Activated naive CD8-positive, alpha-beta T cell treated with anti-CD3 and anti-CD28 coated beads, Interleukin-2, amount 50 U/mL, for 24 hours (primary cell): ENCODE measurements at regions not wholly inside any gene's neighbourhood (a gene's known extent, or its start where the extent isn't known, plus 50 kb on each side); places are given as distances from the start of the nearest gene placed in this dataset.

Experiments
- ATAC-seq: fragments of 150-1000 bp; cut with Tn5 transposase; one replicate; pipeline ENCODE4 v1.10.0; 2021
- DNase-seq: peaks from one replicate; pipeline ENCODE4 v3.0.0; 2021
- H3K27ac Mint-ChIP-seq: one replicate; pipeline ENCODE4 v1.8.0; 2021; ENCODE audit warnings: mild to moderate bottlenecking, mixed read lengths
- H3K27me3 Mint-ChIP-seq: one replicate; pipeline ENCODE4 v1.8.0; 2021; ENCODE audit warnings: mixed read lengths
- H3K36me3 Mint-ChIP-seq: one replicate; pipeline ENCODE4 v1.8.0; 2021; ENCODE audit warnings: low read depth, mixed read lengths
- H3K4me1 Mint-ChIP-seq: one replicate; pipeline ENCODE4 v1.8.0; 2021; ENCODE audit warnings: mixed read lengths
- H3K4me3 Mint-ChIP-seq: one replicate; pipeline ENCODE4 v1.8.0; 2021; ENCODE audit warnings: mild to moderate bottlenecking, moderate library complexity, mixed read lengths
- H3K9me3 Mint-ChIP-seq: one replicate; pipeline ENCODE4 v1.8.0; 2021; ENCODE audit warnings: mixed read lengths

DNA sequence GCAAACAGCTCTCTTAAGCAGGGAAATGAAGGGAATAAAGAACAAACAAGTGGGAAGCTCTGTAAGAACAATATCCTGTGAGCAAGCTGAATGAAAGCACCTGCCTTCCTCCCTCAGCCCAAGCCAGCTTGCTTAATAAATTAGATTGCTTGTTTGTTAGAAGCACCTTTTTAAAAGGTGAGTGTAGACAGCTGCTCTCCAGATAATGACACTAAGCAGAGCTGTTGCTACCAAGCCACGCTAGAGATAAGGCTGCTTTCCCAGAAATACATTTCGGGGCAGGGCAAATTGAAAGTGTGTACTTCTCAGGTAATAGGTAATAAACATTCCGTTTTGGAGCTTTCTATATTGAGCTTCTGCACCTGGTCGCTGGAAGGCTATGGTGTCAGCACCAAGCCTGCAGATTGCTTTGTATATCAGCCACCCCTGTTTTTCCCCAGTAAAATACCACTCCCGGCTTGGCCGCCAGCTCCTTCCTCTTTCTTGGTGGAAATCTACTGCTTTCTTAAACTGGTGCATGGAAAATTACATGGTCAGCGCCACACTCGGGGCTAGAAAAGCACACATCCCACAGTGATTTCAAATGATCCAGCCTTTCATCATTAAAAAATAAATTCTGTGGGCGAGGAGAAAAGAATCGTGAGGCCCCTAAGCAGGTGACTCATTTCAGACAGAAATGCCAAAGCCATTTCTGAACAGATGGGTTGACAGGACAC, 151.3 kb downstream of the ETS2 start:
- Mint-ChIP-seq H3K36me3 (no peaks in the 10 kb centered on the region), H3K27ac (no peak overlapping the region), H3K4me1 (peaks cover 19% of the 10 kb centered on the region), H3K4me3 (no peak overlapping the region), H3K27me3 (peaks cover 13% of the 10 kb centered on the region), H3K9me3 (peaks cover 4% of the 10 kb centered on the region)
- DNase-seq (no peak), ATAC-seq (no peak)

DNA sequence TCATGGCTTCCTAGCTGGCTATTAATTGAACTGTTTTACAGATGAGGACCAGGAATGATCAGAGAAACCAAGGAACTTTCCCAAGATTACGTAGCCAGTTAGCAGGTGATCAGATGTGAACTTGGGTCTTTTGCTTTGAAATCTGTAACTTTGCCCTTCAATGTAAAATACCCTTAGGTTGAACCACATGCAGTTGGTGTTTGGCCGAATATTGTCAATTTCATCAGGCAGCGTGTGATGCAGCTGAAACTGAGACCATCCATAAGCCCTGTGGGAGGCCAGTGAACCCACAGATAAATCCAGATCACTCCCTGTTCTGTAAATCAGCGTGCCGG, 150.8 kb downstream of the ETS2 start:
- H3K36me3 Mint-ChIP-seq, result no peaks in the 10 kb centered on the region
- H3K4me3 Mint-ChIP-seq, result no peak overlapping the region
- peaks cover 19% of the 10 kb centered on the region for H3K4me1 Mint-ChIP-seq
- no peak overlapping the region for H3K27ac Mint-ChIP-seq
- DNase-seq, result no peak
- peaks cover 13% of the 10 kb centered on the region for H3K27me3 Mint-ChIP-seq
- peaks cover 4% of the 10 kb centered on the region for H3K9me3 Mint-ChIP-seq
- no peak for ATAC-seq

DNA sequence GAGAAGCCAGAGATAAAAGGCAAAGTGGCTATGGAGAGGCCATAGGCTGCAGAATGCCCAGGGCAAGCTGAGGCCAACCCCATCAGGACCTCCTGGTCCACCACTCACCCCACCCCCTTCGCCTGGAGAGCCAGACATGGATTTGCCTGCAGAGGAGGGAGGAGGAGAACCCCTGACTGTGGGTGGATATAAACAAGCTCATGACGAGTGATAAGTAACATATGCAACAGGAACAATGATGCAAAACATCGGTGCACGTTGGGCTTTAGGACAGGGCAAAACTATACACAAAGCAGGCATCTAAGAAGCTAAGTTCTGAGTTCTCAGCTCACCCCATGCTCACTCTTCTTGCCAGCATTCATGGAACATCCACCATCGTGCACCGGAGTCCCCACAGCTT, 150.3 kb downstream of the ETS2 start:
- DNase-seq (no peak), ATAC-seq (no peak)
- peaks cover 4% of the 10 kb centered on the region for H3K9me3 Mint-ChIP-seq
- H3K4me1 Mint-ChIP-seq, result peaks cover 19% of the 10 kb centered on the region
- peaks cover 13% of the 10 kb centered on the region for H3K27me3 Mint-ChIP-seq
- no peaks in the 10 kb centered on the region for H3K36me3 Mint-ChIP-seq
- H3K27ac Mint-ChIP-seq, result no peak overlapping the region
- H3K4me3 Mint-ChIP-seq, result no peak overlapping the region

DNA sequence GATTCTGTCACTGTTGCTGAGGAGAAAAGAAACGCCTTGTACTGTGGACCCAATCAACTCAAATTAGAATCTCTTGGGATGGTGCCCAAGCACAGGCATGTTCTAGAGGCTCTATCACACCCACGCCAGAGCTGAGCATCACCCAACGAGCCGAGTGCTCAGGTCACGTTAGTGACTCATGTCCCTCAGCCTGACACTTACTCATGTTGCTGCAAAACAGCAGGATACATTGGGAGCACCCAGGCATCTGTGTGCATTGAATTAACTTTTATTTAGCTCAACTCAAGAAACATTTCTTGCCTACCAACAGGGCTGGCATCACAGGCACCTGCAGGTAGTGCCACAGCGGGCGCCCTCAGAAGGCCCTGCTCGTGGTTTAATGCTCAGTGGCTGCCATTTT, 149.8 kb downstream of the ETS2 start:
- Mint-ChIP-seq H3K27me3 (peaks cover 13% of the 10 kb centered on the region), H3K4me1 (peaks cover 19% of the 10 kb centered on the region), H3K4me3 (no peak overlapping the region), H3K9me3 (peaks cover under 1% of the 10 kb centered on the region), H3K36me3 (no peaks in the 10 kb centered on the region), H3K27ac (no peak overlapping the region)
- ATAC-seq, result peak; percentile 45
- DNase-seq, result no peak

DNA sequence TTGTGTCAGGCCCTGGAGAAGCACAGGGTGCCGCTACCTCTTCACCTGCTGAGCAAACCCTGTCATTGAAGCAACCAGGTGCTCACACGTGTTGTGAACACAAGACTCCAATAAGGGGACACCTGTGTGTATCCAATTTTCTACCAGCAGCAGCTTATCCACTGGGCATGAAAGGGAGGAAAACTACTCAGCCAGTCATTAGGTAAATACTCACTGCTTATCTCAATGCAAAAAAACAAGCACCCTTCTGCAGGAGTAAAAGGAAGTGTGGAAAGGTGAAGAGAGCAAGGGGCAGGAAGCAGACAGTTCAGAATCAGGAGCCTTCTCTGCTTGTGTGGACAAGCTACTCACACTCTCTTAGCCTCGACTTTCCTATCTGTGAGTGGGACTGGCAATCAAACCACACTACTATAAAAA, 148.9 kb downstream of the ETS2 start:
- ATAC-seq (no peak), DNase-seq (no peak)
- peaks cover 5% of the 10 kb centered on the region for H3K9me3 Mint-ChIP-seq
- H3K4me3 Mint-ChIP-seq, result no peak overlapping the region
- H3K27ac Mint-ChIP-seq, result no peak overlapping the region
- H3K4me1 Mint-ChIP-seq, result peaks cover 19% of the 10 kb centered on the region
- H3K36me3 Mint-ChIP-seq, result no peaks in the 10 kb centered on the region
- H3K27me3 Mint-ChIP-seq, result peaks cover 13% of the 10 kb centered on the region

DNA sequence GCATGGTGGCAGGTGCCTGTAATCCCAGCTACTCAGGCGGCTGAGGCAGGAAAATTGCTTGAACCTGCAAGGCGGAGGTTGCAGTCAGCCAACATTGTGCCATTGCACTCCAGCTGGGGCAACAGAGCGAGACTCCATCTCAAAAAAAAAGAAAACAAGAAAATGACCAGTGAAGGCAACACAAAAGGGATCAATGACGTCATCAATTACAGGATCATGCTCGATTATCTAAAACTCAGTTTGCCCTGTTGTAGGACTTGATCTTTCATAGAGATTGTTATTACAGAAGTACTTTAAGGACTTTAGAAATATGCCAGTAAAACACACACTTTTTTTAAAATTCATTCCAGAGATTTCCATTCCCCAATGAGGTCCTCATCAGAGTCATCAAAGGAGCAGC, 147.8 kb downstream of the ETS2 start:
- Mint-ChIP-seq H3K4me3 (no peak overlapping the region), H3K36me3 (no peaks in the 10 kb centered on the region), H3K27me3 (peaks cover 13% of the 10 kb centered on the region), H3K4me1 (peaks cover 10% of the 10 kb centered on the region), H3K27ac (no peak overlapping the region), H3K9me3 (peaks cover 5% of the 10 kb centered on the region)
- no peak for DNase-seq
- no peak for ATAC-seq

DNA sequence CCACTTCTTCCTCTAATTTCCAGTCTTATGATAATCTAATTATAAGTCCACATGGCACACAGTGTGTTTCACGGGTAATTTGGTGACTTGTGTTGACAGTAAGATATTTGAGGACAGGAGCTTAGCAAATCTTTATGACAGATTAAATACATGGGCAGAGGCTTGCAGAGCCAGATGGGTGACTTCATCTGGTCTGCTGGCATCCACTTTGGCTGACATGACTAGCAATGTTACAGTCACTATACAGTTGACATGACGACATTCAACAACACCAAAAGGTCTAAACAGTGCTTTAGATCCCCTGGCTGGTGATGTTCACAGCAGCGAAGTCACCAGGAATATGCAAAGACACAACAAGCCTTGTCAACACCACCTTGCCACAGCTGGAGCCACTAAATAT, 147.2 kb downstream of the ETS2 start:
- Mint-ChIP-seq H3K9me3 (peaks cover 5% of the 10 kb centered on the region), H3K4me3 (no peak overlapping the region), H3K36me3 (no peaks in the 10 kb centered on the region), H3K27me3 (peaks cover 11% of the 10 kb centered on the region), H3K4me1 (peaks cover 8% of the 10 kb centered on the region), H3K27ac (no peak overlapping the region)
- DNase-seq (no peak), ATAC-seq (no peak)

DNA sequence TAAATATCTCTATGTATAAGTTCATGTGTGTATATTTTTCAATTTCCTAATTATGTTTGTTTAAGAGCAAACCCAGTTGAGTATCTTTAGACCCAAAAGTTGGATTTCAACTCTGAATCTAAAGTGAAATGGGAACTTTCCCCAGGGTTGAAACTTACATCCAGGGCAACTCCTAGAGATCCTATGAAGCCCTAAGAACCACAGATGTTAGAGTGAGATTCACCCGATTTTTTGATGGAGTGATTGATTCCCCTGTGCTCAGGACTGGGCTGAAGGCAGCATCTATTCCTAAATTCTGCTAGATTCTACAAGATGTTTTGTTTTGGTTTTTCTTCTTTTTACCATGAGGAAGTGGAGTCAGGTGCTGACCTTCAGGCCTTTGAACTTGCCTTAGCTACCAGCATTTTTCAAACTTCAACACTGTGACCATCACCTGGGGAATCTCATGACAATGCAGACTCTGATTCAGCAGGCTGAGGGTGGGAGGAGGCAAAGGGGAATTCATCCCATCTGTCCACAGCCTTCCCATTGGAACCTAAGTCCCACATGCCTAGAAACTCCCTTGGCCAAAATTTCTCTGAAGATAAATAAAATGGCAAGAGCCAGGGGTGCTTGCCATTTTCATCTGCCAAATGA, 145.5 kb downstream of the ETS2 start:
- Mint-ChIP-seq H3K27ac (no peak overlapping the region), H3K27me3 (peaks cover 1% of the 10 kb centered on the region)

DNA sequence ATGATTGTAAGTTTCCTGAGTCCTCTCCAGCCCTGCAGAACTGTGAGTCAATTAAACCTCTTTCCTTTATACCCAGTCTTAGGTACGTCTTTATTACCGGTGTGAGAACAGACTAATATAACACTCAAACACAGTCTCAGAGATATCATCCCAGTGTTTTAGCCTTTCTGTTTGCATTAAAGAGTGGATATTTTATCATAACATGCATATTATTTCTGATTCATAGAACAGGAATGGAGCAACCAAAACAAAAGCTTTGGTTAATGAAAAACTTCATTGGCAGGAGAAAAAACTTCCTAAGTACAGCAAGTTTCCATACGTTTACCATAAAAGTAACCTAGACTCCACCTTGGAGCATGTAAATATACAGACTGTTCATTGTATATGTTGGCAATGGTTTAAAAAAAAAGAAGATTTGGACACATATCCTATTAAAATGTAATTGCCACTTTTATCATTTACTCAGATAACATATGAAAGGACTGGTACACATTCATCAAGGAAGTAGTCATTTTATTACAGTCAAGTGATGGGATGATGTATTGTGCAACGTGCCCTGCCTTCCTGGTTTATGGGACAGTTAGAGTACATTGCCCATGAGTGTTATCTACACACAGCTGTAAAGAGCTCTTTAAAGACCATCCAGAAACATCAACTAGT, 144.8 kb downstream of the ETS2 start:
- ATAC-seq (no peak), DNase-seq (no peak)
- no peaks in the 10 kb centered on the region for H3K4me1 Mint-ChIP-seq
- peaks cover 1% of the 10 kb centered on the region for H3K27me3 Mint-ChIP-seq
- no peak overlapping the region for H3K27ac Mint-ChIP-seq
- no peaks in the 10 kb centered on the region for H3K36me3 Mint-ChIP-seq
- H3K9me3 Mint-ChIP-seq, result peaks cover 5% of the 10 kb centered on the region
- H3K4me3 Mint-ChIP-seq, result no peak overlapping the region

More for the DNA sequence above, 145.5 kb downstream of the ETS2 start:
- Mint-ChIP-seq H3K36me3 (no peaks in the 10 kb centered on the region), H3K4me3 (no peak overlapping the region), H3K4me1 (no peaks in the 10 kb centered on the region), H3K9me3 (peaks cover 5% of the 10 kb centered on the region)
- DNase-seq (no peak), ATAC-seq (no peak)

DNA sequence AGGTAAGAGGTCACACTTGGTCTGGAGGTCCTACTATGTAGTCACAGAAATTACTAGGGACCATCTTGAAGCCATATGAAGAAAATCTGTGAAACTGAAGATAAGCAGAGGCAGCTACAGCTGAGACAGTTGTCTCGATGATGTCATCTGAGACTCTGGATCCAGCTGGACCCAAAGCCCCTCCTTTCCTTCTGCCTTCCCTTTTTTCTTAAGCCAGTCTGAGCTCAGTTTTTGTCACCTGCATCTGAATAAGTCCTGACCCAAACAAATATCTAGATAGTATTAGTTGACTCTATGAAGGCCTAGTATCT, 143.3 kb downstream of the ETS2 start:
- Mint-ChIP-seq H3K27me3 (peaks cover 1% of the 10 kb centered on the region), H3K9me3 (peaks cover 5% of the 10 kb centered on the region), H3K4me3 (no peak overlapping the region), H3K36me3 (no peaks in the 10 kb centered on the region), H3K4me1 (no peaks in the 10 kb centered on the region), H3K27ac (no peak overlapping the region)
- DNase-seq, result no peak
- no peak for ATAC-seq

DNA sequence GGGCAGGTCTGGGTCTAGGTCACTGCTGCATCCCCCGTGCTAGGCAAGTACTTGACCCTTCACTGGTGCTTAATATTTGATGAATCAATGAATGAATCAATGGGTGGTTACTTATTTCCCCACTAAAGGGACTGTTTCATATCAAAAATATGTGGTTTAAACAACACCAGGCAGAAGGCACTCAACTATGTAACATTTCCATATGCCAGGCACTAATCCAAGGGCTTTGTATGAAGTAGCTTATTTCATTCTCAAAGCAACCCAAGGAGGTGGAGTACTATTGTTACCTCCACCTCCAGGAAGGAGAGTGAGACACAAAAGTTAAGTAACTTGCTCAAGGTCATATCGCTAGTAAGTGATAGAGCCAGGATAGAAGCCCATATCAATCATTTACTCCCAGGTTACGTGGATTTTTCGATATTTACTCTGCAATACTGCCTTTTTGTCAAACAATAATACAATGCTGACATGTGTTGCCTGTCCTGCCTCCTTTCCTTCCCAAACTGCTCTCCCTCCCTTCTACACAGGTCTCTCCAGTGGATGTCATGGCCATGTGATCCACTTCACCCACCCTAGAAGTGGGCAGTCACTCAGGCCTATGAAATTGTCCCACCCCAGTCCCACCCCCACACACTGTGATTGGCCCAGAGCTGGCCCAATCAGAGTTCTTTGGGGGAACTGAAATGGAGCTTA, 142.8 kb downstream of the ETS2 start:
- Mint-ChIP-seq H3K27me3 (no peaks in the 10 kb centered on the region), H3K9me3 (peaks cover 5% of the 10 kb centered on the region), H3K4me1 (no peaks in the 10 kb centered on the region), H3K36me3 (no peaks in the 10 kb centered on the region), H3K27ac (no peak overlapping the region), H3K4me3 (no peak overlapping the region)
- ATAC-seq (no peak), DNase-seq (no peak)

DNA sequence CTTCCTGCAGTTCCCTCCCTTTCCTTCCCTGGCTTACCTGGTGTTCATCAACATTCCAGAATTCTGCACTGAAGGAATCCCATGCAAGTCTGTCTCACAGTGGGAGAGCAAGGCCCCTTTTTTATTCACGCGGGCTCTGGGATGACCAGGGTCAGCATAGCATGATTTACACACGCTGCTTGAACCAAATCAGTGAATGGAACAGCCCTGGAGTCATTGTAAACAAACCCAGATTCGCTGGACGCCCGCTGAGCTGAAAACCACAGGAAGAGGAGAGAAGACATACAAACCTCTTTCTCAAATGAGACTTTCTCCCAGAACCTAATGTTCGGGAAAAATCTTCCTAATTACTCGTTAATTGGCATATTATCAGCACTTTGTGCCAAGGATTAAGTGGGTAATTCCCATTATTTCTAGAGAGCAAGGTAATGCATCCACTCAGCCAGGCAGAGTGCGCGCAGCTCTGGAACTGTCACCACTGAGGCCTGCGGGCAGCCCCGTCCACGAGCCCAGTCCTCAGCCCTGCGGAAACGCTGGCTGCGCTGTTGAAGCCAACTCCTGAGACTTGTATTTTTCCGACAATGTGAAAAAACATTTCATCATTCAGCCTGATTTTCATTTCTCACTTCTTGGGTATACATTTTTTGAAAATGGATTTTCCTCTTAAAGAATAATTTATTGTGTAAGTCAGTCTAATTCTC, 140.0 kb downstream of the ETS2 start:
- H3K4me3 Mint-ChIP-seq, result no peak overlapping the region
- H3K4me1 Mint-ChIP-seq, result no peaks in the 10 kb centered on the region
- H3K36me3 Mint-ChIP-seq, result no peaks in the 10 kb centered on the region
- no peaks in the 10 kb centered on the region for H3K27me3 Mint-ChIP-seq
- ATAC-seq, result no peak
- H3K27ac Mint-ChIP-seq, result no peak overlapping the region
- no peak for DNase-seq
- peaks cover 5% of the 10 kb centered on the region for H3K9me3 Mint-ChIP-seq

DNA sequence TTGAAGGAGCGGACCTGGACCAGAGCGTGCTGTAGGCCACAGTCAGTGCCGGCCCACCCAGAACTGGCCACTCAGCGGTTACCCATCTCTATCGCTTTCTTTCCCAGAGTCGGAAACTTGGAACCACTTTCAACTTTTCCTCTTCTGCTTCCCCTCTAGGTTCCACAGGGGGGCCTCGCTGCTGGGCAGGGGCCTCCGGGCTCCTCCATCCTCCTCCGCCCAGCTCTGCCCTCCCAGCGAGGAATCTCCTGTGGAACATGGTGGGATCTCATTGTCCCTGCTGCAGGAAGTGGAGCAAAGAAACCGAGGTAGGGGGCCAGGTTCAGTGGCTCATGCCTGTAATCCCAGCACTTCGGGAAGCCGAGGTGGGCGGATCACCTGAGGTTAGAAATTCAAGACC, 139.2 kb downstream of the ETS2 start:
- no peaks in the 10 kb centered on the region for H3K27me3 Mint-ChIP-seq
- no peaks in the 10 kb centered on the region for H3K9me3 Mint-ChIP-seq
- no peak overlapping the region for H3K27ac Mint-ChIP-seq
- H3K36me3 Mint-ChIP-seq, result no peaks in the 10 kb centered on the region
- no peaks in the 10 kb centered on the region for H3K4me1 Mint-ChIP-seq
- ATAC-seq (no peak), DNase-seq (no peak)
- H3K4me3 Mint-ChIP-seq, result no peak overlapping the region

DNA sequence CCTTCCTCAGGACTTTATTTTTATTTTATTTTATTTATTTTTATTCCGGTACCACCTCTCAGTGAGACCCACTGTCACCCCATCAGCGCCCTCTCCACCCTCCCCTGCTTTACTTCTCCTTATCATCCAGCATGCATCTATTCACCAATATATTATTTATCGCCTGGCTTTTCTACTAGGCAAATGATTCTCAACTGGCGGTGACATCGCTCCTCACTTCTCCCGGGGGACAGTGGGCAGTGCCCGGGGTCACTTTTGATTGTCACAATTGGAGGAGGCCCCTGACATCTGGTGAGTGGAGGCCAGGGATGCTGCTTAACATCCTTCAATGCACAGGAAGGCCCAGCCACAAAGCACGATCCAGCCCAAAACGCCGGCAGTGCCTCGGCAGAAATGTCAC, 138.7 kb downstream of the ETS2 start:
- Mint-ChIP-seq H3K27ac (no peak overlapping the region), H3K36me3 (no peaks in the 10 kb centered on the region), H3K4me3 (no peak overlapping the region), H3K9me3 (no peaks in the 10 kb centered on the region), H3K4me1 (no peaks in the 10 kb centered on the region), H3K27me3 (no peaks in the 10 kb centered on the region)
- DNase-seq (no peak), ATAC-seq (no peak)
